ENCODE measurements at regions not wholly inside any gene's neighbourhood (a gene's known extent, or its start where the extent isn't known, plus 50 kb on each side); places are given as distances from the start of the nearest gene placed in this dataset.

DNA sequence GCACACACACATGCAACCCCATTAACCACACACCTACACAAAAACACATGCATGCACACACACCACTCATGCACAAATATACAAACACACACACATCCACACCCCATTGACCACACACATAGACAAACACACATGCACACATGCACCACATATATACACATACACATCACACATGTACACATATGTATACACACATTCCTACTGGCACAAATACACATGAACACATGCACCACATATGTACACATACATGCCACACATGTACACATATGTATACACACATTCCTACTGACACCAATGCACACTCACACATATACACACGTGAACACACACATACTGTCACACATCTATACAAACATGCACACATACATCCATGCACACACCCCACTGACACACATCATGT is 212.5 kb upstream of the PPP2R2D start:
- Mint-ChIP-seq H3K4me1 (no peaks in the 10 kb centered on the region), H3K27me3 (peaks cover 0 to 34% (median 12%) of the 10 kb centered on the region in 5 donors), H3K36me3 (no peaks in the 10 kb centered on the region), H3K9me3 (peaks cover 0 to 2% (median 0%) of the 10 kb centered on the region in 11 donors), H3K4me3 (no peak overlapping the region), H3K27ac (no peak overlapping the region)
- intact Hi-C loops (cut with micrococcal nuclease): no loop called here
- CTCF ChIA-PET: no interaction called here
- Histone ChIP-seq H3K27me3 (ENCODE audit: control insufficient read depth in 2 of 2, insufficient read depth in 2 of 2, low read length in 2 of 2) (no peaks in the 10 kb centered on the region), H3K36me3 (ENCODE audit: control insufficient read depth in 2 of 3, insufficient read depth in 3 of 3, low read length in 3 of 3) (no peaks in the 10 kb centered on the region), H3K4me1 (ENCODE audit: control insufficient read depth in 2 of 2, insufficient read depth in 2 of 2, low read length in 2 of 2) (no peaks in the 10 kb centered on the region), H3K9me3 (ENCODE audit: control insufficient read depth in 2 of 3, low read length in 3 of 3) (no peaks in the 10 kb centered on the region), H3K4me3 (ENCODE audit: low read length) (no peak overlapping the region), H3K27ac (ENCODE audit: low read depth, low read length) (no peak overlapping the region)
- ATAC-seq (no peak), DNase-seq (no peak)
- POLR2A ChIA-PET: no interaction called here

DNA sequence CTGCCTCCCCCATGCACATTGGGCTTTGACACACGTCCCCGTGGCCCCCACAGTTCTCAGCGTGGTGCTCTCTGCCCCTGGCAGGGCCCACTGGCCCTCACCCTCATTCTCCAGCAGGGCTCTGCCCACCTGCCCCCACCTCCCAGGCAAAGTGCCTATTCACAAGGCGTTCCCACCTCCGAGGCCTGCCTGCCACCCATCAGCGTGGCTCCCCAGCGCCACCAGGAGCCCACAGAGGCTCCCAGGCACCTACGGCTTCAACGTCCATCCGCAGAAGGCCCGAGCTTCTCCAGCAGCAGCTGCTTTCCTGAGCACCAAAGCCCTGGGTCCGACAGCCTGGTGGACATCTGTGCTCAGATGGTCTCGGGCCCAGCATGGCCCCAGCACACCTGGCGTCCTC is 211.8 kb upstream of the PPP2R2D start:
- intact Hi-C loops (cut with micrococcal nuclease): no loop called here
- Mint-ChIP-seq H3K36me3 (no peaks in the 10 kb centered on the region), H3K27ac (no peak overlapping the region), H3K9me3 (peaks cover 0 to 2% (median 0%) of the 10 kb centered on the region in 11 donors), H3K27me3 (peaks cover 0 to 32% (median 12%) of the 10 kb centered on the region in 5 donors), H3K4me3 (peak overlapping the region in 1 of 10 donors; percentile 29), H3K4me1 (no peaks in the 10 kb centered on the region)
- ChIA-PET CTCF (no interaction called here), POLR2A (no interaction called here)
- DNase-seq (no peak), ATAC-seq (no peak)
- Histone ChIP-seq H3K4me1 (ENCODE audit: control insufficient read depth in 2 of 2, insufficient read depth in 2 of 2, low read length in 2 of 2) (no peaks in the 10 kb centered on the region), H3K9me3 (ENCODE audit: control insufficient read depth in 2 of 3, low read length in 3 of 3) (no peaks in the 10 kb centered on the region), H3K27ac (ENCODE audit: low read depth, low read length) (no peak overlapping the region), H3K27me3 (ENCODE audit: control insufficient read depth in 2 of 2, insufficient read depth in 2 of 2, low read length in 2 of 2) (no peaks in the 10 kb centered on the region), H3K36me3 (ENCODE audit: control insufficient read depth in 2 of 3, insufficient read depth in 3 of 3, low read length in 3 of 3) (no peaks in the 10 kb centered on the region), H3K4me3 (ENCODE audit: low read length) (no peak overlapping the region)

DNA sequence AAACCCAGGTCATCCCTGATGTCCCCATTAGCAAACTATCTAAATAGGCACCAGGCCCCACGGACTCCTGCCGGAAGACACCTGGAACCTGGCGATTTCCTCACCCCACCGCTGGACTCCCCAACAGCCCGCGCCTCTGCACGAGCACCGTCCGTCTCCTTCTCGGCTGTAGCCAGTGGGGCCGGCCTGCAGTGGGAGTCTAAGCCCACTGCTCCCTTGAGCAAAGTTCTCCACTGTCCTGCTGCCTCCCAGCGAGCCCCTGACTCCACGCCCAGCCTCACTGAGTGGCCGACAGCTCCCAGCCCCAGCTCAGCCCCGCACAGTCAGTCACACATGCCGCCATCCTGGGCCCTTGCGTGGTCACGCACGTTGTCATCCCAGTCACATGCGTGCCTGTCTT is 211.3 kb upstream of the PPP2R2D start:
- Histone ChIP-seq H3K36me3 (ENCODE audit: control insufficient read depth in 2 of 3, insufficient read depth in 3 of 3, low read length in 3 of 3) (no peaks in the 10 kb centered on the region), H3K4me3 (ENCODE audit: low read length) (no peak overlapping the region), H3K9me3 (ENCODE audit: control insufficient read depth in 2 of 3, low read length in 3 of 3) (no peaks in the 10 kb centered on the region), H3K27me3 (ENCODE audit: control insufficient read depth in 2 of 2, insufficient read depth in 2 of 2, low read length in 2 of 2) (no peaks in the 10 kb centered on the region), H3K4me1 (ENCODE audit: control insufficient read depth in 2 of 2, insufficient read depth in 2 of 2, low read length in 2 of 2) (no peaks in the 10 kb centered on the region), H3K27ac (ENCODE audit: low read depth, low read length) (no peak overlapping the region)
- DNase-seq: no peak
- POLR2A ChIA-PET: no interaction called here
- H3K27me3 Mint-ChIP-seq: peaks cover 0 to 28% (median 11%) of the 10 kb centered on the region in 5 donors
- H3K4me1 Mint-ChIP-seq: no peaks in the 10 kb centered on the region
- CTCF ChIA-PET: no interaction called here
- H3K27ac Mint-ChIP-seq: no peak overlapping the region
- intact Hi-C loops (cut with micrococcal nuclease): no loop called here
- no peaks in the 10 kb centered on the region for H3K36me3 Mint-ChIP-seq
- no peak overlapping the region for H3K4me3 Mint-ChIP-seq
- ATAC-seq: no peak
- peaks cover 0 to 2% (median 0%) of the 10 kb centered on the region in 11 donors for H3K9me3 Mint-ChIP-seq

DNA sequence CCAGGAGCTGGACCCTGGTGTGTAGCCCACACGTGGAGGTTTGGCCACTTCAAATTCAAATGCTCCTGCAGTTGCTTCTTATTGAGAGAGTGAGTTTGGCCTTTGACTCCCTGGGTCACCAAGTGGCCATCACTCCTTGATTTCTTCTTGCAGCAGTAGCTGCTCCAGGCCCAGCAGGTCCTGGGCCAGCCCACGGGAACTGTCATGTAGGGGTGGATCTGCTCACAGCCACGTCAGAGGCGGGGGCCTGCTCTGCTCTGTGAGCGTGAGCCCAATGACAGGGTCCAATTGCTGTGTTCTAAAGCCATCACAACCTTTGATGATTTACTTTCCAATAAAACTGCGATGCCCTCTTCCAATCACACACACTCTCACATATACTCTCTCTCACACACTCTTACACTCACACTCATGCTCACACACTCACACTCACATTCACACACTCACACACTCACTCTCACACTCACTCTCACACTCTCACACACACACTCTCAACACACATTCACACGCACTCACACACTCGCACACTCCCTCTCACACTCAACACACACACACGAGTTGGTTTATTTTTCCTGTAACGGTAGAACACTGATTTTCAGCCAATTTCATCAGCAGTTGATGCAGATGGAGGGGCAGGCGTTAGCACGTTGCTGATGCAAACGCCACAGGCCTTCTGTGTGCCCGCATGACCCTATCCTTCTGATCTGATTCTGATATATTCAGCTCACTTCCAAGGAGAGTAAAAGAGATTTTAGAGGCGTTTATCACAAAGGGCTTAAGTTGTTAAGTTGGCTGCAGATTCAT is 210.7 kb upstream of the PPP2R2D start:
- H3K4me1 Mint-ChIP-seq: no peaks in the 10 kb centered on the region
- ChIA-PET CTCF (no interaction called here), POLR2A (no interaction called here)
- peaks cover 0 to 28% (median 9%) of the 10 kb centered on the region in 5 donors for H3K27me3 Mint-ChIP-seq
- Histone ChIP-seq H3K4me3 (ENCODE audit: low read length) (no peak overlapping the region), H3K36me3 (ENCODE audit: control insufficient read depth in 2 of 3, insufficient read depth in 3 of 3, low read length in 3 of 3) (no peaks in the 10 kb centered on the region), H3K9me3 (ENCODE audit: control insufficient read depth in 2 of 3, low read length in 3 of 3) (no peaks in the 10 kb centered on the region), H3K27me3 (ENCODE audit: control insufficient read depth in 2 of 2, insufficient read depth in 2 of 2, low read length in 2 of 2) (no peaks in the 10 kb centered on the region), H3K4me1 (ENCODE audit: control insufficient read depth in 2 of 2, insufficient read depth in 2 of 2, low read length in 2 of 2) (no peaks in the 10 kb centered on the region), H3K27ac (ENCODE audit: low read depth, low read length) (no peak overlapping the region)
- no peak for DNase-seq
- intact Hi-C loops (cut with micrococcal nuclease): no loop called here
- no peak for ATAC-seq
- no peaks in the 10 kb centered on the region for H3K36me3 Mint-ChIP-seq
- H3K4me3 Mint-ChIP-seq: no peak overlapping the region
- H3K9me3 Mint-ChIP-seq: peaks cover 0 to 2% (median 0%) of the 10 kb centered on the region in 11 donors
- H3K27ac Mint-ChIP-seq: no peak overlapping the region

DNA sequence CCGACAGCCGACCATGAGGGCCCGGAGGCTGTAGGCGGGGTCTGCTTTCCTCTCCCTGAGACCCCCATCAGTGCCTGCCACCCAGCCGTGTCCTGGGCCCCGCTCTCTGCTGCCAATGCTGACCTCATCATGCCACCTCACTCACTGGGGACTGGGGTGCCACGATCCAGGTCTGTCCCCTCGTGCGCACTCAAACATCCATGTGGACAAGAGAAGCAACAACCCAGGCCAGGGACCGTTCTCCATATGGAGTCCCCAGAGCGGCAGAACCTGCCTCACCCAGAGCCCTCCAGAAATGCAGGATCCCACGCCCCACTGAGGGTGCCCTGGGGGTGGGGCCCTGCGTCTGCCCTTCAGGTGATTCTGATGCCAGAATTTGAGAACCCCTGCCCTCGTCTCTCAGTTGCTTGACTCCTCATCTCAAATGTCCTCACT is 210.0 kb upstream of the PPP2R2D start:
- no peak overlapping the region for H3K27ac ChIP-seq (ENCODE audit: low read depth, low read length)
- H3K4me1 ChIP-seq (ENCODE audit: control insufficient read depth in 2 of 2, insufficient read depth in 2 of 2, low read length in 2 of 2): no peaks in the 10 kb centered on the region
- no peak for DNase-seq
- Mint-ChIP-seq H3K27me3 (peaks cover 0 to 28% (median 9%) of the 10 kb centered on the region in 5 donors), H3K36me3 (no peaks in the 10 kb centered on the region), H3K27ac (no peak overlapping the region), H3K4me1 (no peaks in the 10 kb centered on the region), H3K9me3 (peaks cover 0 to 2% (median 0%) of the 10 kb centered on the region in 11 donors), H3K4me3 (no peak overlapping the region)
- H3K9me3 ChIP-seq (ENCODE audit: control insufficient read depth in 2 of 3, low read length in 3 of 3): no peaks in the 10 kb centered on the region
- no peaks in the 10 kb centered on the region for H3K27me3 ChIP-seq (ENCODE audit: control insufficient read depth in 2 of 2, insufficient read depth in 2 of 2, low read length in 2 of 2)
- no peak for ATAC-seq
- ChIA-PET POLR2A (no interaction called here), CTCF (no interaction called here)
- H3K36me3 ChIP-seq (ENCODE audit: control insufficient read depth in 2 of 3, insufficient read depth in 3 of 3, low read length in 3 of 3): no peaks in the 10 kb centered on the region
- intact Hi-C loops (cut with micrococcal nuclease): no loop called here
- no peak overlapping the region for H3K4me3 ChIP-seq (ENCODE audit: low read length)

DNA sequence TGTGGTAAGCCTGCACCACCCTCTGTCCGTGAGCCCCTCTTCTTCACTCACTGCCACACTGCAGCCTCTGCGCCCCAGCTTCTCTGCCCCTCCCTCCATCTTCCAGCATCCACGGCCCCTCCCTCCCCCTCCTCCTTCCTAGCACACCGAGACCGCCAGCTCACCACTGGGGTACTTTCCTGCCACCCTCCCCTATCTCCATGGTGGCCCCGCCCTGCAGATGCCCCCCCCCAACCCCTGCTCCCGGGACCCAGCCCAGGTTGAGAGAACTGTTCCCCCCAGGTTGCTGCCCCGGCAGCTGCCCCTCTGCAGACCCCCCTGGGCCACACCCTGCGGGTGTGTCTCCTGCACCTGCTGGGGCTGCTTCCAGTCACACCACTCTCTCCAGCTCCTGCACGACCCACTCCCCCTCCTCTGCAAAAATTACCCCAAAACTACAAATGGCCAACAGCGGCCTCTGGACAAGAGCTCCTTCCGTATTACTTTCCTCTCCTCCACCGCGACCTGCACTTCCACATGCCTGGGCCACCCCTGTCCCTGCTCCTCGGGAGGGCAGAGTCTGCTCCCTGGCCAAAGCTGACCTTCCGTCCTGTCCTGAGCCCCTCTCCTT is 209.2 kb upstream of the PPP2R2D start:
- intact Hi-C loops (cut with micrococcal nuclease): no loop called here
- H3K4me3 Mint-ChIP-seq: no peak overlapping the region

DNA sequence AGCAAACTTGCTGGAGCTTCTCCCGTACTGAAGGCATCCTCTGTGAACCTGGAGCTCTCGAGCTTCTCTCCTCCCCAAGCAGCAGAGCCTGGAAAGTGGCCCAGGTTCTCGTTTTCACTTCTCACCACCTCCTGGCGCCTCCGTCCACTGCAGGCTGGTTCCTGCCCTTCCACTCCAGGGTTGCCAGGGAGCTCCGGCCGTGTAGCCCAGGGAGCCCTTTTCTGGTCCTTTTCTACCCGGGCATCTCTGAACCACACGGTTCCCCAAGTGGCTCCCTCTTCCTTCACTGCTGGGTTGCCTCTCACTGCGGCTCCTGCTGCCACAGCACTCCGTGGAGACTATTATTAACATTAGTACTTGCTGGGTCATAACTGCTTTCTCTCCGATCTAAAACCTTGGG is 208.6 kb upstream of the PPP2R2D start:
- H3K4me1 Mint-ChIP-seq: no peaks in the 10 kb centered on the region
- Histone ChIP-seq H3K4me1 (ENCODE audit: control insufficient read depth in 2 of 2, insufficient read depth in 2 of 2, low read length in 2 of 2) (no peaks in the 10 kb centered on the region), H3K36me3 (ENCODE audit: control insufficient read depth in 2 of 3, insufficient read depth in 3 of 3, low read length in 3 of 3) (no peaks in the 10 kb centered on the region), H3K27ac (ENCODE audit: low read depth, low read length) (no peak overlapping the region), H3K9me3 (ENCODE audit: control insufficient read depth in 2 of 3, low read length in 3 of 3) (no peaks in the 10 kb centered on the region), H3K27me3 (ENCODE audit: control insufficient read depth in 2 of 2, insufficient read depth in 2 of 2, low read length in 2 of 2) (no peaks in the 10 kb centered on the region), H3K4me3 (ENCODE audit: low read length) (no peak overlapping the region)
- H3K27ac Mint-ChIP-seq: no peak overlapping the region
- H3K27me3 Mint-ChIP-seq: peaks cover 0 to 28% (median 9%) of the 10 kb centered on the region in 5 donors
- no peak overlapping the region for H3K4me3 Mint-ChIP-seq
- POLR2A ChIA-PET: no interaction called here
- H3K36me3 Mint-ChIP-seq: no peaks in the 10 kb centered on the region
- ATAC-seq: no peak
- CTCF ChIA-PET: no interaction called here
- intact Hi-C loops (cut with micrococcal nuclease): no loop called here
- H3K9me3 Mint-ChIP-seq: peaks cover 0 to 2% (median 0%) of the 10 kb centered on the region in 11 donors
- no peak for DNase-seq

More for the DNA sequence above, 209.2 kb upstream of the PPP2R2D start:
- Mint-ChIP-seq H3K4me1 (no peaks in the 10 kb centered on the region), H3K9me3 (peaks cover 0 to 2% (median 0%) of the 10 kb centered on the region in 11 donors), H3K27ac (no peak overlapping the region), H3K27me3 (peaks cover 0 to 28% (median 9%) of the 10 kb centered on the region in 5 donors), H3K36me3 (no peaks in the 10 kb centered on the region)
- no peaks in the 10 kb centered on the region for H3K36me3 ChIP-seq (ENCODE audit: control insufficient read depth in 2 of 3, insufficient read depth in 3 of 3, low read length in 3 of 3)
- no peak overlapping the region for H3K27ac ChIP-seq (ENCODE audit: low read depth, low read length)
- H3K9me3 ChIP-seq (ENCODE audit: control insufficient read depth in 2 of 3, low read length in 3 of 3): no peaks in the 10 kb centered on the region
- H3K27me3 ChIP-seq (ENCODE audit: control insufficient read depth in 2 of 2, insufficient read depth in 2 of 2, low read length in 2 of 2): no peaks in the 10 kb centered on the region
- no peaks in the 10 kb centered on the region for H3K4me1 ChIP-seq (ENCODE audit: control insufficient read depth in 2 of 2, insufficient read depth in 2 of 2, low read length in 2 of 2)
- H3K4me3 ChIP-seq (ENCODE audit: low read length): no peak overlapping the region
- ATAC-seq (no peak), DNase-seq (no peak)
- ChIA-PET POLR2A (no interaction called here), CTCF (no interaction called here)
